GM19467 (cell line): ENCODE measurements at regions not wholly inside any gene's neighbourhood (a gene's known extent, or its start where the extent isn't known, plus 50 kb on each side); places are given as distances from the start of the nearest gene placed in this dataset.
"Not testable (repeated sequence)": the region's sequence is repeated elsewhere in the genome, so short reads cannot be mapped to it uniquely, and the experiment has no call there.

Source experiments
- ATAC-seq: cut with Tn5 transposase; IDR thresholded peaks from one replicate; pipeline ENCODE4 v1.9.1; 2021; ENCODE audit warnings: mild to moderate bottlenecking, moderate library complexity; ENCODE audit not compliant: unreplicated experiment

- ATAC-seq: no peak
Measured at GRCh38 chr6:153984811-153985210, 54.2 kb upstream of the OPRM1 start.

- ATAC-seq: no peak
Measured at GRCh38 chr6:153980171-153980570, 58.9 kb upstream of the OPRM1 start.

GRCh38 chr6:153978911-153979548 lies 60.0 kb upstream of the OPRM1 start:
- ATAC-seq: not testable (repeated sequence)

DNA sequence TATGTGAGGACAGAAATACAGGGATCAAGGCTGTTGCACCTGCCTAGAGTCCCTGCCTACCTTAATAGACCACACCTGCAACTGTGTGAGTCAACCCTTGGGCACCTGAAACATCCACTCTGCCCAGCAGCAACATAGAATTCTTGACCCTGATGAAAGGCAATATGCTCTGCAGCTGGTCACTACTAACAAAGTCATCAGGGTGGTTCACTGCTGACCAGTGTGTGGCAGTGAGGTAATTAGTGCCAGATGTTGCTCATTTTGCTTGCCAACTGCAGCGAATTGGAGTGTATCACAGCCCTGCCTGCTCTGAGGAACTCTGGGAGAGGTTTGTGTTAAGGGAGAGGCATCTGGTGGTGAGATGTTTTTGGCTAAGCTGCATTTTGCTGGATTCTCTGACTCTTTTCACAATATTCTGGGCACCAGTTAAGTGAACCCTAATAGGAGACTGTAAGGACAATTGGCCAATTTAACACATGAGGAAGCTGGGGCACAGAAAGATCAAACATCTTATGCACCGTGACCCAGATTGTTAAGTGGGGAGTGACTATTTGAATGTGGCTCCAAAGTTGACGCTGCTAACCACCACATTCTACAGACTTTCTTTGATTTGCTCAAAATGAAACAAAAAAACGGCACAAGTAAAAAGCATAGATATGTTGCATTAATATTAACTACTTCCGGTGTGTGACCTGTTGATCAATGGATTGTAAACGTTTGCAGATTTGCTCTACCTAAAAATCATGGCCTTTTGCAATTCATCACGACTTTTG lies 61.9 kb upstream of the OPRM1 start:
- ATAC-seq: no peak

DNA sequence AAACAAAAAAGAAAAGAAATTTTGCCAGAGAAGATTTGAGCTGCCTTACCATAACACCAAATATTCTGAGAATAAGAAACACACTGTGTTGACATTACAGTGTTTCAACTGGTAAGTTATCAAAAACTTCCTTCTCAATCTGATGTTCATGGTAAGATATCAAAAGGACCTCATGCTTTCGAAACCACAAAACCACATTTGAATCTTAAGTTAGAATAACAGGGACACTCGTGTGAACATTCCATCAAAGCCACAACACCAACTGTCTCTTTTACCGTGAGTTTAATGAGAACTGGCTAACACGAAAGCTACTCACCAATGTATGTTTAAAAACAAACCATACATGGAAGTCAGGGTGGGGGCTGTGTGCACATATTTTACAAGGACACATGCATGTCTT lies 73.0 kb upstream of the OPRM1 start:
- ATAC-seq: no peak

DNA sequence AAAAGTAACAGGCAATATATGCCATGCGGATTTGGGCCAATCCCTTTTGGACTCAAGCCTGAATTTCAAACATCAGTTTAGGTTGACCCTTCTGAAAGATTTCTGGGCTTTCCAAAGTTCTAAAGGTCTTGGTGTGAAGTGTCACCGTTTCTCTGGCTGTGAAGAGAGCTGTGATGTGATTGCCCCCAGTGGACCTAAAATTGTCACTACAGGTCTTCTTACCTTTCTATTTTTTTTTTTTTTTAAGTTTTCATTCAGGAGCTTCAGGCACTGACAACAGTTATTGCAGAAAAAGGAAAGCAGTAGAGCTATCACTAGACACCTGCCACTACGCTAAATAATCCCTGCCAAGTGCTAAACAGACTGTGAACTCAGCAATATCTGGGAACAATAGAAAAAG lies 75.7 kb upstream of the OPRM1 start:
- ATAC-seq: no peak

GRCh38 chr6:153962555-153962954 lies 76.5 kb upstream of the OPRM1 start:
- no peak for ATAC-seq

DNA sequence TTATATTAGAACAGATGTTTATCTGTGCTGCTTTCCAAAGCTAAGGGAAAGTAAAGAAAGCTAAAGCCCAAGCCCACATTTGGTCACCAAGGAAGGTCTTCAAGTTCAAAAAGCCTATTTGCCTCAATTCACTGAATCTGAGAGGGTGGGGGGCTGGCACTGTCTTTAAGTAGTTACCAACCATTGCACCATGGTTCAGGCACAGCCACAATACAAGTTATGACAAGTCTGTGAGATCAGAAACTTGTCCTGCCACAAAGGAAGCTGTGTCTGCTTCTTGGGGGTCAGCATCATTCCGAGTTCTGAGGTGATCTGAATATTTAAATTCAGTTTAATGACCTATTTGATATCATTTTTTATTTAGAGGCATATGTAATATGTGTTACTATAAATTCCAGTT lies 78.3 kb upstream of the OPRM1 start:
- ATAC-seq: no peak

DNA sequence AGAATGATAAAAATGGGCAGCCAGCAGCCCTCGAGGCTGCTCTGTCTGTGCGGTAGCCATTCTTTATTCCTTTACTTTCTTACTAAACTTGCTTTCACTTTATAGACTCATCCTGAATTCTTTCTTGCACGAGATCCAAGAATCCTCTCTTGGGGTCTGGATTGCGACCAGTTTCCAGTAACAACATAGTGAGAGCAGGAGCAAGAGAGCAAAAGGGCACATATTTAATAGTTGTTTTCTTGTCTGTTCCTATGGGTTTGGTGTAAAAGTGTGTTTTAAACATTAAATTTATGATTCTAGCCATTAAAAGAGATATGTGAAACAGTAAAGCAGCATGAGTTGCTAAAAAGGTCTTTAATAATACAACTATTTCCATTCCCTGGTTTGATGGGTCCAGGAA lies 78.8 kb upstream of the OPRM1 start:
- ATAC-seq: no peak

DNA sequence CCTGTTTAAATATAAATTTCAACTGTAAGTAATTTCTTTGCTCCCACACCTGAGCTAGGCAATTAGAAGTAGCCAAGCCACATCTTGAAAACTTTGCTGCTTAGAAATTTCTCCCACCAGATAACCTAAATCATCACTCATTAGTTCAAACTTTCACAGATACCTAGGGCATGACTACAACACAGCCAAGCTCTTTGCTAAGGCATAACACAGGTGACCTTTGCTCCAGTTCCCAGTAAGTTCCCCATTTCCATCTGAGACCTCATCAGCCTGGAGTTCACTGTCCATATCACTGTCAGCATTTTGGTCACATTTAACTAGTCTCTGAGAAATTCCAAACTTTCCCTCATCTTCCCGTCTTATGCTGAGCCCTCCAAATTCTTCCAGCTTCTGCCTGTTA lies 79.8 kb upstream of the OPRM1 start:
- ATAC-seq: no peak

DNA sequence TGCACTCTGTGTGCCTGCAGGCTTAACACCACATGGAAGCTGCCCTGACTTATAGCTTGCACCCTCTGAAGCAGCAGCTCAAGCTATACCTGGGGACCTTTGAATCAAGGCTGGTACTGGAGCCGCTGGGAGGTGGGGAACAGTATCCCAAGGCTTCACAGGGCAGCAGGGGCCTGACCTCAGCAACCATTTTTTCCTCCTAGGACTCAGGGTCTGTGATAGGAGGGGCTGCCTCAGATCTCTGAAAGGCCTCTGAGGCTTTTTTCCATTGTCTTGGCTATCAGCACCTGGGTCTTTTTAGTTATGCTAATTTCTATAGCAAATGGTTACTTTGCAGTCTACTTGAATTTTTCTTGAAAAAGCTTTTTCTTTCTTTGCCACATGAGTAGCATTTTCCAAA lies 80.2 kb upstream of the OPRM1 start:
- ATAC-seq: no peak

- ATAC-seq: peak; percentile 94
Measured at GRCh38 chr6:153957394-153957793, 81.6 kb upstream of the OPRM1 start.

DNA sequence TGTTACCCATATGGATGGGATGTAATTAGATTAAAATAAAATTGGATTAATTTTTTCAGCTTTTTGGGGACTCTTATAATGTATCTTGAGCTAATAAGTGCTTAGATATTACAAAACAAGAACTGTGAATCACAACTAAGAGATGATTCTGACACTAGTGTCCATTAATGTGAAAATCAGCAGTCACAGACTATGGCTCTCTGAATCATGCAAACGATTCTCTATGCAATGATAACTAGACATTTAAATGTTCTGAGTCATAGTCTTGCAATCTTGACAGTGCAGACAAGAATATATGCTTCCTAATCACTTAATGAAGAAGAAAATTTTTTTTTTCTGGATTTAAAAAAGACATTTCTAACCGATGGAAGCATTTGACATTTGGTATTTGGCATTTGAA lies 82.2 kb upstream of the OPRM1 start:
- ATAC-seq: no peak

DNA sequence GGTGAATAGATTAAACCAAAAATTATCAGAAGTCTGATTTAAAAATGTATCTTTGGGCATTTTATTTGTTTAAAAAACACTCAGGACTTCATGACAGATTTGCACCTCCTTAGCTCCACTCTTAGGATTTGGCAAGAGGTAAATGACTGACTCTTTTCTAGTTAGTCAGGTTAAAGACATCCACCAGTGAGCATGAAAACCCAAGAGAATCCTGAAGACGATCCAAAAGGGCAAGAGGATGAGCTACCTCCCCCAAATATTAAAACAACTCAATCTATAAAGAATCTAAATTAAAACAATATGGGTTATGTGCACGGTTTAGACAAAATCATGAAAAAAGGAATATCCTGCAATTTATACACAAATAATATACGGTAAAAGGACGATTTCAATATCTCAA lies 89.4 kb upstream of the OPRM1 start:
- no peak for ATAC-seq

DNA sequence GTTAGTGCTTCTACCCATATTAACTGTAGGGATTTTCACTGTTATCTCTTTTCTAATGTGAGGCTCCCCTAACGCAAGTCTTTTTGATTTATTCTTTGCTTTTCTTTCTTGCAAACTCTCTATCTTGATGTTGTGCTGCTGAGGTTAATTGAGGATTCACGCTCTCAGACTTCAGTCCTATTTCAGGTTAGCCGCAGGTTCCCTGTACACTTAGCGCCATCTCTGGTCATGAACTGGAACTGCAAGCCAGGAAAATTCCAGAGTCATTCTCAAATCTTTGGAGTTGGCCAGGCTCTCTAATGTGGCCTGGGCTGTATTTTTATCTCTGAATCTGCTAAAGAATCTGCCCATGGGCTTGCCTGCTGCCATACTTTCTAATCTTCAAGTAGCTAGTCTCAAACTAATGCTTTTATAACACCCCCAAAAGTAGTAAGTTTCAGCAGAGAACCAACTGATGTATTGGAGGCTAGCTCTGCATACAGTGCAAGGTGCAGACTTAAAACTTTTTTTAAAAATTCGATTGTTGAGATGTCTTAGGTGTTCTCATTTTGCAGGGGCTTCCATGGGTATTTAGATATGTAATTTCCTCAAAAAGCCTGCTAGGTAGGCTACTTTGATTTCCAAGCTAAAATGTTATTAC lies 91.1 kb upstream of the OPRM1 start:
- ATAC-seq: no peak

DNA sequence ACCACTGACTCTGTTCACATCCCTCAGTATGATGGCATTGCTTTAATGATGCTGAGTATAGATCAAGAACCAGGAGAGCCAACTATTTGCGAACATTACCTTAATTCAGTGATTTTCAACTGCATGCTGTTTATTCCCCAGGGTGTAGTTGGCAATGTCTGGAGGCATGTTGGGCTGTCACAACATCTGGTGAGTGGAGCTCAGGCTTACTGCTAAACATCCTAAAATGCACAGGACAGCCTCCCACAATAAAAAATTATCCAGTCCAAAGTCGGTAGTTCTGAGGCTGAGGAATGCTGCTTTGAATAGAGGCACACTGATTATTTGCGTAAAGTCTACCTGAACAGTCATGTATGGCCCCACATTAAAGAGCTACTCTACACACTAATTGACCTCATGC lies 94.8 kb upstream of the OPRM1 start:
- no peak for ATAC-seq

GRCh38 chr6:153942361-153942760 lies 96.7 kb upstream of the OPRM1 start:
- no peak for ATAC-seq

DNA sequence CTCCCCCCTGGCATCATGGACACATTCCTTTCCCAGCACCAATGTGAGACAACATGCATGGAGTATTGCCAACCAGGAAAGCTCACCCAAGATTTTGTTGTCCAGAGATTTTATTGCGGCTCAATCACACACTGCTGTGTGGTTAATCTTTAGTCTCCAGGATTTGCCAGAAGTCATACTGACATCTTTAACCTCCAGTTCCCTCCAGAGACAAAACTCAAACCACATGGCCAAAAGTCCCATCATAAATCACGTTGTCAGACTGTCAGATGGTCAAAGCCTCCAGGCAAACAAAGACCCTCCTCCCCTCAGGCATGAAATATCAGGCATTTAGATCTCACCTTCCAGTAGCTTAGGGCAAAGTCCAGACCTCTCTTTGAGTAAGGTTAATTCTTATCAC lies 97.3 kb upstream of the OPRM1 start:
- ATAC-seq: no peak

DNA sequence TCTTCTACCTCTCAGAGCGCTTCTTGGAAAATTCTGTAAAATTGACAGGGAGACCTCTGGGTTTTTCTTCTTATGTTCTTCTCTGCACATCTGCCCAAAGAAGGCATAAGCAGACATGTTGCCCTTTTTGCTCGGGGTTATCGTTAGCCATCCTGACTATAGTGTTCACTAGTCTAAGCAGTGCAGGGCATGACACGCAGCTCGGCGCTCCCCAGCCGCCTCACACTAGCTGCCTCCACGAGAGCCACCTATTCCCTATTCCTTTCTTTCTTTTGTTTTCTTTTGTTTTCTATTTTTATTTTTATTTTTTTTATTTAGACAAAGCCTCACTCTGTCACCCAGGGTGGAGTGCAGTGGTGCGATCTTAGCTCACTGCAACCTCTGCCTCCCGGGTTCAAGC lies 100.2 kb upstream of the OPRM1 start:
- ATAC-seq: no peak

DNA sequence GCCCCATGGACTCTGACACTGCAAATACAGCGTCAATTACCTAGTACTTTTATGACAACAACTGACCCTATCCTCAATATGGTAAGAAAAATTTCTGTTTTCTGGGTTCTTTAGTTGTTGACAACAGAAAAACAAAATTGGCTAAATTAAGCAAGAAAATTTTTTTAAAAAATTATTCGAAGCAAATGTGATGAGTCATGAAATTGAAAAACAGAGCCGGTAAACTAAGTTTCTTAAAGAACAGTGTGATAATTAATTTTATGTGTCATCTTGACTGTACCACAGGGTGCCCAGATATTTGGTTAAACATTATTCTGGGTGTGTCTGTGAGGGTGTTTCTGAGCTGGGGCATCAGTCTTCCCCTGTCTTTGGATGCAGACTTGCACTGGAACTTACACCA lies 107.6 kb upstream of the OPRM1 start:
- no peak for ATAC-seq

DNA sequence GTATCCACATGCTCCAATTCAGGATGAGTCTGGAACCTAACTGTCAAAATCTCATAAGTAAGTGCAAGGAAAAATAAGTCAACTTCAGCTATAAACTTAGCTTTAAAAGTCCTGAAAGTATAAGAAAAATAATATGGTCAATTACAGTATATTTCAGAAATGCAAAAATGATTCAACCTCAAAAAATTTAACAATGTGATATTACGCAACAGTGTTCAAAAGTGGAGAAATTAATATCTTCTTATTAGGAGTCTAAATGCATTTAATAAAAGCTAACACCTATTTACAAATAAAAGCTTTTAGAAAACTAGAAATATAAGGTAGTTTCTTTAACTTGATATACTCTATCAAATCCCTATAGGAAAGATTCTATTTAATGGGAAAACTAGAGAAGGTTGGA lies 111.2 kb upstream of the OPRM1 start:
- no peak for ATAC-seq

DNA sequence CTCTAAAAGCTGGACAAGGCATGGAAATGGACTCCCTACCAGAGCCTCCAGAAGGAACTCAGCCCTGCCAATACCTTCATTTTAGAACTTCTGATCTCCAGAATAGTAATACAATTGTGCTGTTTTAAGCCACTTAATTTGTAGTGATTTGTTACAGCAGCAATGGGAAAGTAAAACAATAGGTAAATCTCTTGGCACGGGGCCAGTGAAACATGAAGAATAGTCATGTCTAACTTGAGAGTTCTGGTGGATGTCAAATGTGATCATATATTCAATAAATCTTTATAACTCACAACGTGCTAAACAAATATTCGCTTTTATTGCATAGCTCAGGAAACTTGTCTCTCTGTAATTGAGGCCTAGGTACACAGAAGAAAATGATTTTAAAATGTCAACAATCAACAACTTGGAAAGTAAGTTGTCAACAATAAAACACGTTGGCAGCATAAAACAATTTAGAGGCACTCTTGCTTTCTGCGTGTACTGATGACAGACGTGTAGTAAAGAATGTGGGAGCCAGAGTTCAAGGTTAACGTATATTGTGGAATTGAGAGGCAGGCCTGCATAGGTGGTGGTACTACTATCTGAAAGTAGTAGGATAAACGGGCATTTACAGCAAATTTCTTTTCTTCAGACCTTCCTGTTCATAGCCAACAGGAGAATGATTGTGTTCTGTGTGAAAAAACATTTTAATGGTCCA lies 140.5 kb upstream of the OPRM1 start:
- ATAC-seq: no peak
